GM18868 (cell line): ENCODE measurements at regions not wholly inside any gene's neighbourhood (a gene's known extent, or its start where the extent isn't known, plus 50 kb on each side); places are given as distances from the start of the nearest gene placed in this dataset.

Experiments used
- ATAC-seq: cut with Tn5 transposase; IDR thresholded peaks from one replicate; pipeline ENCODE4 v1.9.1; 2021; ENCODE audit warnings: mild to moderate bottlenecking, moderate library complexity; ENCODE audit not compliant: unreplicated experiment

DNA sequence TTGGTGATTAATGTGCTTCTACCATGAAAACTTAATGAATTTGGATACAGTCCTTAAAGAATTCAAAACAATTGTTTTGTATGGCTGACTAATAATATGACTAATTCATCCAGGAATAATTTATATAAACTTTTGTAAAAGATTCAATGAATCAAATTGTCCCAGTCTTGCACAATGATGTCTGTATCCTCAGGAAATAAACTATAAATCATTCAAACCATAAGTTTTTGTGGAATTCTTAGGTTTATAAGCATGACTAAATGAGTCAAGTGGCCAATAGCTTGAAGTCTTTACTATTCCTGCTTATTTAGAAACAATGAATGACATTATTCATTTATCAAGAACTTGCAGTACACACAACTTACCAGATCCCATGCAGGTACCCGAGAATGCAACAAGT lies 935.0 kb upstream of the INTU start:
- no peak for ATAC-seq

DNA sequence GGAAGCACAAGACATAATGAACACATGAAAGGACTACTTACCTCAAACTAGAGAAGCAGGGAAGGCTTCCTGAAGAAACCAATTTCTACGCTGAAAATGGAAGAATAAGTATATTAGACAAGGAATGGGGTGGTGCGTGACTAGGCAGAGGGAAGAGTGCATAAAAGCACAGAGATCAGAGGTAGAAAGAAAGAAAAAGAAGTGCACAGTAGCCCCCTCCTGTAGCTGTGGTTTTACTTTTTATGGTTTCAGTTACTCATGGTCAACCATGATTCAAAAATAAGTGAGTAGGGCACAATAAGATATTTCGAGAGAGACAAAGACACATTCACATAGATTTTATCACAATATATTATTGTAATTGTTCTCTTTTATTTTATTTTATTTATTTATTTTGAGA lies 934.5 kb upstream of the INTU start:
- no peak for ATAC-seq

DNA sequence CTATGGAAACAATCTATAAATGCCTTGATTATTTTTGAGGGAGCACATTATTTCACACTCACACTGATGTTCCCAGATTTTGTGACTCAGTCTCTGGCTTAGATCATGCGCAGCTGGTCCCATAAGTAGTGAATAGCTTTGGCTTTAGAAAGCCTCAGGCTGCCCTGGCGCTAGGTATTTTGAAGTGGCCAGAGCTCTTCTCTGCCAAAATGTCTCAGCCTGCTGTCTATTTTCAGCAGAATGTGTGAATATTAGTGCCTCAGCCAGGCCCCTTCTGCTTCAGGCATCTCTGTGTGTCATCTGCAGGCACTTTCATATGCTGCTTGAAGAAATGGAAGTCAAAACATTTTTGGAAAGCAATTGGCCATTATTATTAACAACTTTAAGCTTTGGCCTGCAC lies 931.0 kb upstream of the INTU start:
- ATAC-seq = no peak

DNA sequence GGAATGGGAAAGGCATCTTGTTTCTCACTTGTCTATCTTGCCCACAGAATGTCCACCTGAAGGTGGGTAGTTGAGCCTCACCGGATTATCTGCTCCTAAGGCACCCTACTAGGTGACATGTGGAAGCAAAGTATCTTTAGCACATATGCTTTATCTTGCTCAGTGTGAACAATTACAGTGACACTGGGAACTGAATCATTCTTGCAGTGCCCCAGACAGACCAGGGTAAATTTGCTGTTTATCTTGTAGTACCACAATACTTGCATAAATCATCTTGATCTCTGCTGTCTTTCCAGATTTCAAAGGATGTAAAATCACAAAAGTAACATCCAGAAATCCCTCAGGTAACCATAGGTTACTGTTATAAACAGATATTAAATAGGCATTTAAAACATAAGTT lies 930.0 kb upstream of the INTU start:
- ATAC-seq = no peak

DNA sequence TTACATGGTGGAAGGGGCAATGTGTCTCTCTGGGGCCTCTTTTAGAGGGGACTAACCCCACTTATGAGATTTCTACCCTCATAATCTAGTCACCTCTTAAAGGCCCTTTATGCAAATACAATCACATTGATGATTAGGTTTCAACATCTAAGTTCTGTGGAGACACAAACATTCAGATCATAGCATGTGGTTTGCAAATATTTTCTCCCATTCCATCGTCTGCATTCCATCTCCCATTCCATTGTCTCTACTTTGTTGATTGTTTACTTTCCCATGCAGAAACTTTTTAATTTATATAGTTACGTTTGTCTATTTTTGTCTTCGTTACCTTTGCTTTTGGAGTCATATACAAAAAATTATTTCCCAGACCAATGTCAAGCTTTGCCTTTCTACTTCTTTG lies 927.5 kb upstream of the INTU start:
- ATAC-seq = no peak

DNA sequence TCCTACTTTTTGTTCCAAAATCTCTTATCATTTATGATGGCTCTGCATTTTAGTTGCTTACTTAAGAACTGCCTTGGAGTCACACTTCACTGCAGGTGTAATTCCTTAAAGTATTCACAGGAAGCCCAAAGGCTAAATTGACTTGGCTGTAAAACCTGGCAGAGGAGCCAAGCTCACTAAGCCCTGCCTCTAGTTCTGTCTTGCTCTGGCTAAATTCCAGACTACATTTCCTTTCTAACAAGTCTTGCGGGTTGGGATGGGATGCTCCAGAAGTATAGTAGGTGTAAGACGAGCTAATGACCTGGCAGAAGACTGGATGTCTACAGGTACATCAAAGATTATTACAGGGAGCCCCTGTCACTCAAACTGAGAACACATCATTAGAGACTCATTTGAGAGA lies 924.0 kb upstream of the INTU start:
- ATAC-seq = no peak

DNA sequence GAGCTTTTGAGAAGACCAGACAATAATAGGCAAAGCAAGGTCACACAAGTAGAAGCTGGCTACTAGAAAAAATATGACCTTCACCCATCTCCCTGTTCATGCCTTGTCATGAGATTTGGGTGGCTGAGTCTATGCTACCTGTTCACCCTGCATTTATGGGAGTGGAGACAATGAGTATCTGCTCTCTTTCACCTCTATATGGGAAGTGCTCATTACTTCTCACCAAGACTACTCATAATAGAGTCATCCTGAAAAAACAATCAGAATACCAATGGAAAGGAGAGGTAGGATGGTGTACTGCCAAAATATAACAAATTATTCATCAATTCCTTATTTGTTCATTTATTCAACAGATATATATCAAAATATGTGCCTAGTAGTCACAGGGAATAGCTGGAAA lies 921.8 kb upstream of the INTU start:
- no peak for ATAC-seq

DNA sequence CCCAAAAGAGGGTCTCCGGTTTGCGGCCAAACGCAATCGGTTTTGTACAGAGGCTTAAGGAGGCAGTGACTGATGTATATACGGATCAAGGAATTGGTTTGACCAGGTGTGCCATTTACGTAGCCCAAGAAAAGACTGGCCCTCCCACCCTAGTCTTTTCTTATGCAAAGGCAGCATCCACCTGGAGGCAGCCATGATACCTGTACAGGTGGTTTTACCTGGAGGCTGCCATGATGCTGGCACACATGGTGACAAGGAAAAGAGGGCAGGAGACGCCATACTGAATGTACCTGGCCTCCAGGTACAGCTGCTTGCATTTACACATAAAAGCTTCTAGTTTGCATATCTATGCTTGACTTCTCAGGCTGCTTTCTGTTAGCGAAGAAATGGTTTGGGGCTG lies 917.7 kb upstream of the INTU start:
- ATAC-seq = no peak

DNA sequence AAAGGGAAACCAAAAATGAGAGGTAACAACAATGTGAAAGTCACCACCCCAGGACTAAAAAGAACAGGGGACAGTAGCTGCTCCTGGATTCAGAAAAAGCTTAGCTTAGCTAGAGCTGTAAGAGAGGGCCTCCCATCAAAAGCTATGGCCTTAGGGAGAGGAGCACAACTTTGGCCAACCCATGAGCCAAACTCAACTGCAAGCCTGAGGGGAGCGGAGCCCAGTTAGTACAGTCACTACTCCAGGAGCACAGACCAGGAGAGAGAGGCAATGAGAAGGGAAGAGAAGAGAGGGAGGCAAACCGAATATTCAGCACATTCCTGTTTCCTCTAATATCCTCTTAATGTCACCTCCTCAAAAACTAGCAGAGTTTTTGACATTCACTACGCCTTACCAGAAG lies 917.1 kb upstream of the INTU start:
- ATAC-seq = no peak

DNA sequence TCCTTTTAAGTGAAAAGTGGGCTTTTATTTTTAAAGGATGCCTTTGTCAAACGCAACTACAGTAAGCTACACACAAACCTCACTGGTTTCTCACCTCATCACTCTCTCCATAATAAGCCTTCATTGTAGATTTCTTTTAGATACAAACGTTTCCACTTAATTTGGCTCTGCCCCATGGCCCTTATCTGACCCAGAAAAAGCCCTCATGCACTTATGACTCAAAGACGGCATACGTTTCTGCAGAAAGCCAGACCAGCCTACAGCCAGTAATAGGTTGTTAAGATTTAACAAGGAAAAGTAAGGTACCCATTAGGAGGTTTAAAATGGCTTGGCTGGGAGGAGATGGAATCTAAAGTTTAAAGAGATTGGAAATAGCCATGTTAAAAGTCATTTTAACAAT lies 914.6 kb upstream of the INTU start:
- no peak for ATAC-seq

DNA sequence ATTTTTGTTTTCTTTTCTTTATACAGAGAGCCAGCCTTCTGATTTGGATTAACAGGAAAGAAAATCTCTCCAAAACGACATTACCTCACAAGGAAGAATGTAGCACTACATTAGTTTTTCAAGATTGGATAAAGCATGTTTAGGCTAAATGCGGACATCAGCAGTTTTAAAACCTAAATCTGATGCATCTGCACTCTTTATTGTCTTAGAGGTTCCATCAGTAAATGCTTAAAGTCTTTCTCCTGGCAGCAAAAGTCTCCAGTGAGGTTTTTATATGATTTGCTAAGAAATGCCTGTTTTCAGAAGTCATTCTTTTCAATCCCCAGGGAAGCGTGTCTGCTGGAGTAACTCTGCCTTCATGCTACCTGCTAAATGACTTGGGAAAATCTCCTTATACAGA lies 912.9 kb upstream of the INTU start:
- no peak for ATAC-seq

DNA sequence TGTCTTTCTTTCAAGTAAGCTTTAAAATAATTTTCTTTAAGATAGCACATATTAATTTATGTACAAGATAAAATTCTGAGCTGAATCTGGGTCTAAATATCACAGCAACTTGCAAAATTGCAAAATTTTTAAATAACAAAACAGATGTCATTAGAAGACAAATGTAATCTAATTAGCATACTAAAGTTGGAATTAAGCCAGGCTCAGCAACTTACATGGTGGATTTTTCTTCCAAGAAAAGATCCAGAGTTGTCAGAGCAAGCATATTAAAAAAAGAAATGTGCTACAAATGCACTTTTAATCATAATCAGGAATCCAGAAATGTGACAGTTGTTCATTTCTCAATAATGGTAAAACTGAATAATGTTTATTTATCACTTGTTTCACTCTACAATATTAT lies 906.9 kb upstream of the INTU start:
- no peak for ATAC-seq

DNA sequence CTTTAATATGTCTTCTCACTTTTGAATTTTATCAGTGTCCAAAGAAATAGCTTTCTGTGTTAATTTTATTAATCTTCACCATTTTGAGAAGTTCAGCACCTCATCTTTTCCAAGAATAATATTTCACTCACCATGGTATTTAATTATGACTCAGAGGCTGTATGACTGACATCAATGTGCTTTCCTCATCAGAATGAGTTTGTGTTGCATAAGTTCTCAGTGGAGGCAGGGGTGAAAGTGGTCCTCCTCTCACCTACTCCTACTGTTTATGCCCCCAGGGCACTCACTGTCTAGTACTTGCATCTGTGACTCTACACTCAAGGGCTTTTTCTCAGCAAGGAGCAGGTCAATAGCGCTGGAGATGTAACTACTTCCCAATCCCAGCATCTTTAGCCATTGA lies 905.3 kb upstream of the INTU start:
- ATAC-seq = no peak

DNA sequence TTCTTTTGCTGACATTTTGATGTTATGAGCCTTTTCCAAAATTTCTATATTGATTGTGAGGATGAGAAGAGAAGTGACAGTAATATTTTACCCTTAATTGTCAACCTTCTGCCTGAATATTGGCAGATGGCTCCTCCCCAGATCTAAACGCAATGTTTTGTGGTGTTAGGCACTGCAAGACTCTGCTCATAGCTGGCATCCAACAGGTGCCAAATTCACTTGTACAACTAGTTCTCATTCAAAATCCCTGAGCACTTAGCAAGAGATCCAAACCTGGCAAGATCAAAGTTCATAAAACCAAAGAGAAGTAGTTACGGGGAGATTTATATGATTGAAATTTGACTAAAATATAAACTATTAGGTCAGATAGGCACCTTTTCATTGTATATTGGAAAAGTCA lies 901.7 kb upstream of the INTU start:
- ATAC-seq = no peak

DNA sequence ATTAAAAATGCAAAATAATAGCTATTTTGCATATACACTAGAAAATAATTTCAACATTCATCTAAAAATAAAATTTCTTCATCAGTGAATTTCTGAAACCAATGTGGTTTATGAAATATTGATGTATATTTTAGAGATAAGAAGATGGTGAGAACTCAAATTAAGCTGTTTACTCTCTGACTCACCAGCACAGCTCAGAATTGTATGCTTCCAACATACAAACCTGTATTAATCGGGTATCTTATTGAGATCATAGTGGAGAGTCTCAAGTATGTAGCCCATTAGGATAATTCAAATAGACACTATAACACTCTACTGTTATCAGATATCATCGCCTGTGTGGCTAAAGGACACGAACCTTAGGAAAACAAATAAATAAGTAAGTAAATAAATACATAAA lies 899.5 kb upstream of the INTU start:
- no peak for ATAC-seq

DNA sequence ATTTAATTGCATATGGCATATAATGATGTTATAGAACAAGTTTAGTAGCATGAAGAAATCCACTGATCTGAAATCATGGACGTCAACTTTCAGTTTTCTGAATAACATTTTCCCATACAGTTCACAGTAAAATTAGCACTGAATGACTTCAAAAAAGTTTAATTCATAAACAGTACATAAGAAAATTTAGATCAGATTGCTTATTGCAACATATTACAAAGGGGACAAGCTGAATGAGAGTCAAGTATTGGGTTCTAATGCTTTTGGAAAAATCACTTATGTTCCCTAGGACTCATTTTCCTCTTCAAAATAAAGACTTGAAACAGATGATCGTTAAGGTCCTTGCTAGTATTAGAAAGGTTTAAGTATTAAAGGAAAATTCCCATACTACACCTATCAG lies 898.3 kb upstream of the INTU start:
- ATAC-seq = no peak

DNA sequence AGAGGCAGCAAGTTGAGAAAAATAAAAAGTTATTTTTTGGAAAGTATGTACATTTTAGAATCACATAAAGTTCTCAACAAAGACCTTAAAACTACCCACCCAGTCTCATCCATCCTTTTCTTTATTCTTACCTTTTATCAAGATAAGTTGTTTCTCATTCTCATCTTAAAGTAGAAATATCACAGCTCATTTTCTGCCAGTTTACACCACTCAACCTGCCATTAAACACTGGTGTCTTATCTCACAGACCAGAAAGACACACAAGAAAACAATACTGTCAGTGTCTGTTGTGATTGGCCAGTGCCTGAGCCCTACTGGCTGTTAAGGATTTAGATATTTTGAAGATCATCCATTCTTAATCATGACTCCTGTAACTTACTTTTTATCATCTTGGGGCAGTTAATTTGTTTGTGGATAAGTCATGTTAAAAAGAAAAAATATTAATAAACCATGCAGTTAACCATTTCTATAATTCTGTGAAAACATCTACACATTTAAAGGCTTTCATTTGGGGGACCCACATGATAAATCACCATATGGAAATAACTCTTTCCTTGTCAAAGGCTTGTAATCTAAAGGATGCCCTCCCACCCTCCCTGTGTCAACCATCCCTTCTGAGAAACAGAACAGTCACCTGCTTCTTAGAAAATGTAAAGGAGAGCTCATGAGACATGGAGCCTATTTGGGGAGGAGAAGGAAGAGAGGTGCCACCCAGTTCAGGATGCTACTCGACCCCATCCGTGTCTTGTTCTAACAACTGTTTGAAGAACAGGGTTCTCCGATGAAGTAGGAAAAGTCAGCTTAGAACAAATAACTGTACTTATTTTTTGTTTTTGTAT lies 897.2 kb upstream of the INTU start:
- no peak for ATAC-seq

DNA sequence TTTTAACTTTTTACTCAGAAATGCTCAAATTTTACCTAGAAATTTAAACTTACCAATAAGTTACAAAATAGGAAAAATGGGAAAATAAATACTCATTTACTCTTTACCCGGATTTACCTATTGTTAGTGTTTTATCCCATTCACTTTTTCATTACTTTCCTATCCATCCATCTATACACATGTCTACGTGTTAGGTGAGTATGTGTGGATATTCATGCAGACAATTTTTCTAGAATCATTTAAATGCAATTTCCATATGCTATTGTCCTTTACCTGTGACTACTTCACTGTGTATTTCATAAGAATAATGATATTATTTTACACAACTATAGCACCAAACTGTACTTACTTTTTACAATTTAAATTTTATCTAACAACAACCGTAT lies 896.6 kb upstream of the INTU start:
- no peak for ATAC-seq

DNA sequence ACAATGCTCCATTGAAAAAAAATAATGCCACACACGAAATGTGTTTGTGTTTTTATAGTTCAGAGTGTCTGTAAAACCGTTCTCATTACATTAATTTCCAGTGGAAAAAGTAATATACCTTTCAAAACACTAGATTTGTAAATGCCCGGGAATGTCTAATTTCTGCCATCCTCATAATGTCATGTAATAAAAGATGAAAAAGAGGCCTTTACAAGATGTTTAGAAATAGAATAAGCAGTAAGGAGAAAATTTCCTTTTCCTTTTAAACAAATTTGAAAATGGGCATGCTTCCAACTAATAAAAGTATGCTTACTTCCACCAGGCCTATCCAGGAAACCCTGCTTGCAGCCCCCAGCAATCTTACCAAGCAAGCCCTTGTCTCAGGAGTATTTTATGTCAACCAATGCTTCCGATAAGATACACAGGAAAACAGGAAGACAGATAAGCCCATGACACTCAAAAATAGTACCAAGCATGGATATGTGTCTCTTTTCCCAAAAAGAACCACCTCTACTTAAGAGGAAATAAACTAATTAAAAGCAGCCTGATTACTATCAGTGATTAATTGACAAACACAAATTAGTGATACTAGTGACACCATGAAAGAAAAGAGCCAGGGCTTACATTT lies 894.7 kb upstream of the INTU start:
- no peak for ATAC-seq

DNA sequence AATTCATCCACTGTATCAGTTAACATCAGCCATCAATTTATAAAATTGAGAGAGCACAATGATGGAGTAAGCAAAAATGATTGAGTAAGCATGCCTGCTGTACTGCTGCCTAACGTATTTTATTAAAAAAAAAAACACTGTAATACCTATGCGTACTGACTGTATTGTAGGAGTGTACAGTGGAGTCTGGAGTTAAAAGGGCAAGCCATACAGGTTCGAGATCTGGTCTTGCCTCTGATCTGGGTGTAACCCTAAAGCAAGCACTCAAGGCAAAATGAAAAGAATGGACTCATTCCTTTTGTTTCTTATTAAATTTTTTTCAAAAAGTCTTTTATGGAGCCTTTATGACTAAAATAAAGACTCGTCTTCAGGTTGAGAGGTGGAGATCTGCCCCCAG lies 894.2 kb upstream of the INTU start:
- ATAC-seq = no peak

DNA sequence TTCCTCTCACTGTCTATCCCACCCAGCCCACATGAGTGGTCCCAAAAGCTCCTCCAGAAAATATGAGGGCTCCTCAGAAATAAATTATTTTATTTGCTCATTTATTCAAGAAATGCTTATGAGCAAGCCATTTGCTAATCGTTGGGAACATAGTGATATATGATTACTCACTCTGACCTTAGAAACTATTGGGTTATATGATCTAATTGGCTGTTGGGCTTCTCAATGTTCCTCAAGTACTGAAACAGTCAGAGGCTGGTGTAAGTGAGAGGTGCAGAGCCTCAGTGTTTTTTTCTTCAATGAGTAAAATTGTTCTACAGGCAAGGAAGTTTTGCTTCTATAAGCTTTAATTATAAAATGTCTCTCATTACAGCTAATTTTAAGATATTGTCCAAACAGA lies 893.8 kb upstream of the INTU start:
- no peak for ATAC-seq

DNA sequence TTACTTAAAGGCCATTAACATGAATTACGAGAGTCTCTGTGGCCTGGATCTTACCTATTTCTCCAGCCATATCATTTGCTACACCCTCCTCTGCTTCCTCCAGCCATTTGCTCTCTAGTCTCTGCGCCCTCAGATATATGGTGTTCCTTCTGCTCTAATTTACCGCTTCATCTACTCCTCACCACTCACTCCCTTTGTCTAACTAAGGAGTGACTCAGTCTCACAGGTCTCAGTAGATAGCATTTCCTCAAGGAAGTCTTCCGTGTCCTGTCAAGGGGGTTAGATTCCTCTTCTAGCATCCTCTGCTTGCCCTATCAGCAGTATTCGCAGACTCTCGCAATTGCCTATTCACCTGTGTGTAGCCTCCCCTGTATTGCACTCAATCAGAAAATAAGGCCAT lies 892.1 kb upstream of the INTU start:
- no peak for ATAC-seq

DNA sequence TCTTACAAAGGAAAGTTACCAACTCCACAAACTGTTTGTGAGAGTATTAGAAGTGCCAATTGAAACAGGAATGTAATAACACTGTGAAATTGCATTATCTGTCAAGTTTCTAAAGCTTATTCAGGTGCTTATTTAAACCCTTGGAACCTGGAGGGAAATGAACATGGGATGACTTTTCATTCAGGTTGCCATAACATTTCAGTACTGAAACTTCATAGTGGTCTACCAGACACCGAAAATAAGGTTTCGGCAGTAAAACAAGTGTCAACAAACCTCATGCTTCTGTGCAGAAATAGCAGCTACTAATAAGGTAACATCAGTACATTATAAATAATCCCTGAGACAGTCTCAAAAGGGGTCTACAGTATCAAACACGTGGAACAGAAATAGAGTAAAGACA lies 890.7 kb upstream of the INTU start:
- ATAC-seq = peak; percentile 89
